ENCODE measurements at regions not wholly inside any gene's neighbourhood (a gene's known extent, or its start where the extent isn't known, plus 50 kb on each side); places are given as distances from the start of the nearest gene placed in this dataset.

DNA sequence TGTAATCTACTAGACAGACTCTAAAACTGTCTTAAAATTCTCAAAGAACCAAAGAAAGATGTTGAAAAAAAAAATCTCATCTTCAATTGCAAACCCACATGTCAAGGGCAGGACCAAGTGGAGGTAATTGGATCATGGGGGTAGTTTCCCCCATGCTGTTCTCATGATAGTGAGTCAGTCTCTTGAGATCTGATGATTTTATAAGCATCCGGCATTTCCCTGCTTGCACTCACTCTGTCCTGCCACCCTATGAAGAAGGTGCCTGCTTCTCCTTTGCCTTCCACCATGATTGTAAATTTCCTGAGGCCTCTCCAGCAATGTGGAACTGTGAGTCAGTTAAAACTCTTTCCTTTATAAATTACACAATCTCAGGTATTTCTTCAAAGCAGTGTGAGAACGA, 257.0 kb downstream of the HHIPL2 start:
- H3K4me1 ChIP-seq, result no peaks in the 10 kb centered on the region
- ATAC-seq (ENCODE audit: low FRiP score in 2 of 2) (no peak), DNase-seq (no peak)
- no peak overlapping the region for H3K4me3 ChIP-seq
- no peaks in the 10 kb centered on the region for H3K27me3 ChIP-seq
- WGBS, 2 donors, result 95 to 96% methylated on average over 2 of the region's 2 CpGs
- no peak overlapping the region for H3K27ac ChIP-seq
- TF ChIP-seq POLR2AphosphoS5 (IDR thresholded peaks at IDR 0.05), result no peak
- H3K9me3 ChIP-seq, result no peaks in the 10 kb centered on the region
- no peaks in the 10 kb centered on the region for H3K36me3 ChIP-seq

GRCh38 chr1:222288053-222288452, 259.9 kb downstream of the HHIPL2 start:
- ATAC-seq (ENCODE audit: low FRiP score in 2 of 2) (peak in 1 of 2 donors; percentile 89), DNase-seq (no peak)
- 59 to 69% methylated on average over 5 of the region's 5 CpGs for WGBS, 2 donors
- TF ChIP-seq EP300 (IDR thresholded peaks at IDR 0.05), result no peak
- no peak for TF ChIP-seq POLR2A (IDR thresholded peaks at IDR 0.05)
- TF ChIP-seq, protein P1, sequence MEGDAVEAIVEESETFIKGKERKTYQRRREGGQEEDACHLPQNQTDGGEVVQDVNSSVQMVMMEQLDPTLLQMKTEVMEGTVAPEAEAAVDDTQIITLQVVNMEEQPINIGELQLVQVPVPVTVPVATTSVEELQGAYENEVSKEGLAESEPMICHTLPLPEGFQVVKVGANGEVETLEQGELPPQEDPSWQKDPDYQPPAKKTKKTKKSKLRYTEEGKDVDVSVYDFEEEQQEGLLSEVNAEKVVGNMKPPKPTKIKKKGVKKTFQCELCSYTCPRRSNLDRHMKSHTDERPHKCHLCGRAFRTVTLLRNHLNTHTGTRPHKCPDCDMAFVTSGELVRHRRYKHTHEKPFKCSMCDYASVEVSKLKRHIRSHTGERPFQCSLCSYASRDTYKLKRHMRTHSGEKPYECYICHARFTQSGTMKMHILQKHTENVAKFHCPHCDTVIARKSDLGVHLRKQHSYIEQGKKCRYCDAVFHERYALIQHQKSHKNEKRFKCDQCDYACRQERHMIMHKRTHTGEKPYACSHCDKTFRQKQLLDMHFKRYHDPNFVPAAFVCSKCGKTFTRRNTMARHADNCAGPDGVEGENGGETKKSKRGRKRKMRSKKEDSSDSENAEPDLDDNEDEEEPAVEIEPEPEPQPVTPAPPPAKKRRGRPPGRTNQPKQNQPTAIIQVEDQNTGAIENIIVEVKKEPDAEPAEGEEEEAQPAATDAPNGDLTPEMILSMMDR (IDR thresholded peaks at IDR 0.05), result no peak
- no peak for TF ChIP-seq POLR2AphosphoS5 (IDR thresholded peaks at IDR 0.05)
- H3K9me3 ChIP-seq, result no peaks in the 10 kb centered on the region
- H3K4me3 ChIP-seq, result no peak overlapping the region
- no peaks in the 10 kb centered on the region for H3K36me3 ChIP-seq
- no peaks in the 10 kb centered on the region for H3K27me3 ChIP-seq
- no peak overlapping the region for H3K27ac ChIP-seq
- H3K4me1 ChIP-seq, result no peaks in the 10 kb centered on the region

DNA sequence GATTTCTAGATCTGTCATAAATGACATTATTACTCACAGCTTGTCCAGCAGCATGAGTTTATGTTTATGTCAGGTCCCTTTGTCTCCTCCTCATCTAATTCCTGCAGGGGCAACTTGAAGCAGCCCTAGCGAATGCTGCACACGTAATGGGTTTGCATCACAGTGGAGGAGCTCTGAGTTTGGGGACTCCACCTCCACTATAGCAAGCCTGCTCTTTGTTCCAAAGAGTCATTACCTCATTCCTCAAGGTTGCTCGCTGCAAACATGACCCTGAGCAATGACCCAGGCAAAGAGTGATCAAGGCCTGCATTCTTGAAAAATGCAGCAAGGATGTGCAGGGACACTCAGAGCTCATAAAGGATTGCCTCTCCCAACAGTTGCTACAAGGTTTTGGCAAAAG, 261.9 kb downstream of the HHIPL2 start:
- ATAC-seq (ENCODE audit: low FRiP score in 2 of 2) (no peak), DNase-seq (no peak)

GRCh38 chr1:222285526-222285925, 262.4 kb downstream of the HHIPL2 start:
- no peak overlapping the region for H3K27ac ChIP-seq
- no peaks in the 10 kb centered on the region for H3K36me3 ChIP-seq
- DNase-seq (no peak), ATAC-seq (ENCODE audit: low FRiP score in 2 of 2) (no peak)
- WGBS, 2 donors, result 58 to 73% methylated on average over 1 of the region's 1 CpG
- no peaks in the 10 kb centered on the region for H3K27me3 ChIP-seq
- H3K4me3 ChIP-seq, result no peak overlapping the region
- no peaks in the 10 kb centered on the region for H3K9me3 ChIP-seq
- TF ChIP-seq POLR2A (IDR thresholded peaks at IDR 0.05), result no peak
- TF ChIP-seq POLR2AphosphoS5 (IDR thresholded peaks at IDR 0.05), result no peak
- TF ChIP-seq, protein P1 (IDR thresholded peaks at IDR 0.05), result no peak
- no peak for TF ChIP-seq EP300 (IDR thresholded peaks at IDR 0.05)
- H3K4me1 ChIP-seq, result no peaks in the 10 kb centered on the region

More for the DNA sequence above, 261.9 kb downstream of the HHIPL2 start:
- 66 to 81% methylated on average over 3 of the region's 3 CpGs for WGBS, 2 donors
- no peaks in the 10 kb centered on the region for H3K4me1 ChIP-seq
- no peak overlapping the region for H3K4me3 ChIP-seq
- no peaks in the 10 kb centered on the region for H3K36me3 ChIP-seq
- H3K27ac ChIP-seq, result no peak overlapping the region
- no peak for TF ChIP-seq POLR2A (IDR thresholded peaks at IDR 0.05)
- TF ChIP-seq, protein P1 (IDR thresholded peaks at IDR 0.05), result no peak
- no peak for TF ChIP-seq EP300 (IDR thresholded peaks at IDR 0.05)
- no peak for TF ChIP-seq POLR2AphosphoS5 (IDR thresholded peaks at IDR 0.05)
- H3K27me3 ChIP-seq, result no peaks in the 10 kb centered on the region
- H3K9me3 ChIP-seq, result no peaks in the 10 kb centered on the region

- Histone ChIP-seq H3K9me3 (no peaks in the 10 kb centered on the region), H3K27me3 (no peaks in the 10 kb centered on the region), H3K27ac (no peak overlapping the region), H3K36me3 (no peaks in the 10 kb centered on the region), H3K4me3 (no peak overlapping the region), H3K4me1 (no peaks in the 10 kb centered on the region)
- ATAC-seq (ENCODE audit: low FRiP score in 2 of 2) (no peak), DNase-seq (no peak)
- no peak for TF ChIP-seq POLR2A (IDR thresholded peaks at IDR 0.05)
- no peak for TF ChIP-seq EP300 (IDR thresholded peaks at IDR 0.05)
- TF ChIP-seq, protein P1 (IDR thresholded peaks at IDR 0.05), result no peak
- no peak for TF ChIP-seq POLR2AphosphoS5 (IDR thresholded peaks at IDR 0.05)
Observed at GRCh38 chr1:222284466-222284865, 263.4 kb downstream of the HHIPL2 start.
